ENCODE measurements at regions not wholly inside any gene's neighbourhood (a gene's known extent, or its start where the extent isn't known, plus 50 kb on each side); places are given as distances from the start of the nearest gene placed in this dataset.

- ChIA-PET POLR2A (ENCODE audit: unreplicated experiment) (no interaction called here), CTCF (no interaction called here)
- no peak overlapping the region for H3K27ac ChIP-seq
Observed at GRCh38 chr9:7403028-7403389, 396.6 kb downstream of the DMAC1 start.

GRCh38 chr9:7402334-7403027 lies 397.1 kb downstream of the DMAC1 start:
- Histone ChIP-seq H4K20me1 (ENCODE audit: insufficient read depth) (no peaks in the 10 kb centered on the region), H3K4me1 (replicated peaks; ENCODE audit: insufficient read depth) (no peaks in the 10 kb centered on the region), H3F3A (ENCODE audit: insufficient read depth, low read depth) (no peaks in the 10 kb centered on the region), H3K4me3 (no peak overlapping the region), H3K4me2 (no peak overlapping the region), H3K9me2 (ENCODE audit: insufficient read depth) (no peaks in the 10 kb centered on the region), H3K79me2 (ENCODE audit: low read depth) (no peaks in the 10 kb centered on the region), H3K27me3 (ENCODE audit: insufficient read depth, low read depth) (no peaks in the 10 kb centered on the region), H3K27ac (no peak overlapping the region), H2AFZ (no peak overlapping the region), H3K9me3 (ENCODE audit: insufficient read depth, low read depth) (no peaks in the 10 kb centered on the region), H3K36me3 (ENCODE audit: low read depth) (no peaks in the 10 kb centered on the region)
- BruUV-seq (replicated peaks): no TSS peak
- TF ChIP-seq EZH2 (IDR thresholded peaks at IDR 0.05; ENCODE audit: low read depth) (no peak), CTCF (conservative IDR thresholded peaks at IDR 0.05) (no peak; the same call in 1 of the 2 replicates)
- intact Hi-C loops (cut with micrococcal nuclease; ENCODE audit: unreplicated experiment): no loop called here
- POLR2A ChIA-PET (ENCODE audit: unreplicated experiment): no interaction called here
- no peak for DNase-seq
- CTCF ChIA-PET: no interaction called here

More at GRCh38 chr9:7403028-7403389, 396.6 kb downstream of the DMAC1 start:
- no peaks in the 10 kb centered on the region for H3K27me3 ChIP-seq (ENCODE audit: insufficient read depth, low read depth)
- H3K9me2 ChIP-seq (ENCODE audit: insufficient read depth): no peaks in the 10 kb centered on the region
- no peak overlapping the region for H3K4me2 ChIP-seq
- no peaks in the 10 kb centered on the region for H3F3A ChIP-seq (ENCODE audit: insufficient read depth, low read depth)
- intact Hi-C loops (cut with micrococcal nuclease; ENCODE audit: unreplicated experiment): no loop called here
- BruUV-seq (replicated peaks): no TSS peak
- no peaks in the 10 kb centered on the region for H4K20me1 ChIP-seq (ENCODE audit: insufficient read depth)
- no peak overlapping the region for H2AFZ ChIP-seq
- H3K4me1 ChIP-seq (replicated peaks; ENCODE audit: insufficient read depth): no peaks in the 10 kb centered on the region
- no peaks in the 10 kb centered on the region for H3K9me3 ChIP-seq (ENCODE audit: insufficient read depth, low read depth)
- no peaks in the 10 kb centered on the region for H3K36me3 ChIP-seq (ENCODE audit: low read depth)
- no peak overlapping the region for H3K4me3 ChIP-seq
- H3K79me2 ChIP-seq (ENCODE audit: low read depth): no peaks in the 10 kb centered on the region
- no peak for DNase-seq
- TF ChIP-seq EZH2 (IDR thresholded peaks at IDR 0.05; ENCODE audit: low read depth) (no peak), CTCF (conservative IDR thresholded peaks at IDR 0.05) (no peak)

GRCh38 chr9:7401116-7401515 lies 398.5 kb downstream of the DMAC1 start:
- ChIA-PET POLR2A (ENCODE audit: unreplicated experiment) (no interaction called here), CTCF (no interaction called here)
- Histone ChIP-seq H4K20me1 (ENCODE audit: insufficient read depth) (no peaks in the 10 kb centered on the region), H3K27me3 (ENCODE audit: insufficient read depth, low read depth) (no peaks in the 10 kb centered on the region), H3K9me3 (ENCODE audit: insufficient read depth, low read depth) (no peaks in the 10 kb centered on the region), H3K36me3 (ENCODE audit: low read depth) (no peaks in the 10 kb centered on the region), H2AFZ (no peak overlapping the region), H3K4me1 (replicated peaks; ENCODE audit: insufficient read depth) (no peaks in the 10 kb centered on the region), H3K9me2 (ENCODE audit: insufficient read depth) (no peaks in the 10 kb centered on the region), H3K4me2 (no peak overlapping the region), H3K4me3 (no peak overlapping the region), H3K79me2 (ENCODE audit: low read depth) (no peaks in the 10 kb centered on the region), H3F3A (ENCODE audit: insufficient read depth, low read depth) (no peaks in the 10 kb centered on the region), H3K27ac (no peak overlapping the region)
- intact Hi-C loops (cut with micrococcal nuclease; ENCODE audit: unreplicated experiment): no loop called here
- no peak for TF ChIP-seq EZH2 (IDR thresholded peaks at IDR 0.05; ENCODE audit: low read depth)
- TF ChIP-seq CTCF (conservative IDR thresholded peaks at IDR 0.05): no peak
- no TSS peak for BruUV-seq (replicated peaks)
- no peak for DNase-seq
